ENCODE measurements at regions not wholly inside any gene's neighbourhood (a gene's known extent, or its start where the extent isn't known, plus 50 kb on each side); places are given as distances from the start of the nearest gene placed in this dataset.

DNA sequence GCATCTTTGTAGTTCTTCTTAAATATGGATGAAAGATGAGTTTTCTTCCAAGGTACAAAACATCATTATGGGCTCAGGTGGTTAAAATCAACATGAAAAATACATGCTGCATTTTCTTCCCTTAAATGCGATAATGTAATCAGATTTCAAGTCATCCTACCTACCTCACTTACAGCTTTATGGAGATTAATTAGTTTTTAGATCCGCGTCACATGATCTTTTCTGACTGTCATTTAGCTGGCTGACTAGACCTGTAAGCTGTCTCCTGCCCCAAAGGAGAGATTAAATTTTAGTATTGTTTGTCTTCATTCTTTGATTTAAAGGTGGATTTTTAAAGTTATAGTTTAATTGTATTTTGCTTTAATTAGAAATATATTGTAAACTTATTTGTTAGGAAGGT is 678.0 kb upstream of the ZEB2 start:
- FAIRE-seq: no peak

DNA sequence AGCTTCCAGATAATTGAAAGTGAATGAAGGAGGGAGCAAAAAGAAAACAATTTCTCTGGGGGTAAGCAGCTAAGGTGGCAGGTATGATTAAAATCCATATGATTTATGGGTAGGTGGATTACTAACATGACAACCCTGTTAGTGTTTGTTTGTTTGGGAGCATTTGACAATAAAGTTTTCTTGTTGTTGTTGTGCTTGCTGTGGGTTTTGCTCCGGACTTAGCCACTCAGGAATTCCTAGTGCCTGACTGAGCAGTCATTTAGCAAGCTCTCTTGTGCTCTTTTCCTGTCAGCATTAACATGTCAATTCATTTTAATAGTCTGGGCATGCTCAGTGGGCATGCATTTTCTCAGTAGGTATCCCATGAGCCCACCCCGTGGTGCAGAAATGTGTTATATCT is 674.8 kb upstream of the ZEB2 start:
- FAIRE-seq: no peak

DNA sequence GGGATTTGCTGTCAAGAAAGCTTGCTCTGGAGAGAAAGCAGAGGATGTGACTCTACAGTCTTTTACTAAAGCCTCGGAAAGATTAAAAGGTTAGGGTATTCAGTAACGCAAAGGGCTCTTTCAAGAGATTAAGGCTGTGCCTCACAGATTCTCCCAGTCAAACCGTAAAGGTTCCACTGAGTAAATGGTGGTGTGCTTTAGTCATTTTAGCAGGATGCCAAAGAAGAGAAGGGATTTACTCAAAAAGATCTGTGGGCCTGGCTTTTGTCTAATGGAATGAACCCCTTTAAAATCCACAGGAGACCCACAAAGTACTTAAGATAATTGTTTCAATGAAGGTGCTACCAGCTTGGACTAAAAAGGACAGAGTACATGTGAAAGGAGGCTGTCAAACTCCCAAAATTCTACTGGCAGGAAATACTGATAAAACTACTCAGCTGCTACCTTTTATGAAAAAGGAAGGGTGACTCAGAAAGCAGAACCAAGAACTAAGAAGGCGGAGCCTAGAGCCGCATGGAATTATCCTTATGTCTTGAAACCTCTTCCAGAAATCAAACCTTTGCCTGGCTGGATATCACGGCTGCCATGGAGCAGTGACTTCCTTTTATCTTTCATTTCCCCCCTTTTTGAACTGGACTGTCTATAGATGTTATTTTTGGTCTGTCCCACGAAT is 670.2 kb upstream of the ZEB2 start:
- no peak for FAIRE-seq

DNA sequence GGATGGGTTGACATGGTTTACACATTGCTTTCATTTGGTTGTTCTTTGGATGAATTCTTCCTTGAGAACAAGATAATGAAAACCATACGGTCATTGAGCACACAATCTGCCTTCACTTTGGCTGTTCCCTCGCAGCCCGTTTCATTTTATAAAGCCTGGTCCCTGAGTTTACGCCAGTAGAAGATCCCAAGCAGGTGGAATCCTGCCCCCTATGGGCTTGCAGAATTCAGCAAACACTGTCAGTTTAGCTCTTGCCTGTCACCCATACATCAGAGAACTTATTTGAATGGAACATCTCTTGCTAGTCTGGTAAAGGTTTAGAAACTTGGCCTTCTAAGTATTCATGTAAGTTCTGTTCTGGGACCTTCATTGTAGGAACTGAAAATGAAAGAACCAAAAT is 666.4 kb upstream of the ZEB2 start:
- FAIRE-seq: no peak

DNA sequence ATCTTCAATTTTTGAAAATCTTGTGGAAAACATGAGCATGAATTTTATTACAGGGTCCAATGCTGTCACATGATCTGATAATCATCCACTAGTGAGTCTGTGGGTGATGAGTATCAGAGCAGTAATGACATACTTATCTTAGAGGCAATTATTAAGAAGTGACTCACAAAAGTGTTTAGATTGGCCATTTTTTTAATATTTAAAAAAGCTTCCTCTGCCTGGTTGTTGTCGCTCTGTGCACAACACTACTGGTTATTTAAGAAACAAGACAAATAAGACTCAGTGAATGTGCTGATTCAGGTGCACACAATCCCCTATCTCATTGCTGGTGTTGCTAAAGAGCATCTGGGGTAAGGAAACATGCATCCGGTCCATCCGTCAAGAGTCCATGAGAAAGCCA is 665.8 kb upstream of the ZEB2 start:
- FAIRE-seq: no peak

DNA sequence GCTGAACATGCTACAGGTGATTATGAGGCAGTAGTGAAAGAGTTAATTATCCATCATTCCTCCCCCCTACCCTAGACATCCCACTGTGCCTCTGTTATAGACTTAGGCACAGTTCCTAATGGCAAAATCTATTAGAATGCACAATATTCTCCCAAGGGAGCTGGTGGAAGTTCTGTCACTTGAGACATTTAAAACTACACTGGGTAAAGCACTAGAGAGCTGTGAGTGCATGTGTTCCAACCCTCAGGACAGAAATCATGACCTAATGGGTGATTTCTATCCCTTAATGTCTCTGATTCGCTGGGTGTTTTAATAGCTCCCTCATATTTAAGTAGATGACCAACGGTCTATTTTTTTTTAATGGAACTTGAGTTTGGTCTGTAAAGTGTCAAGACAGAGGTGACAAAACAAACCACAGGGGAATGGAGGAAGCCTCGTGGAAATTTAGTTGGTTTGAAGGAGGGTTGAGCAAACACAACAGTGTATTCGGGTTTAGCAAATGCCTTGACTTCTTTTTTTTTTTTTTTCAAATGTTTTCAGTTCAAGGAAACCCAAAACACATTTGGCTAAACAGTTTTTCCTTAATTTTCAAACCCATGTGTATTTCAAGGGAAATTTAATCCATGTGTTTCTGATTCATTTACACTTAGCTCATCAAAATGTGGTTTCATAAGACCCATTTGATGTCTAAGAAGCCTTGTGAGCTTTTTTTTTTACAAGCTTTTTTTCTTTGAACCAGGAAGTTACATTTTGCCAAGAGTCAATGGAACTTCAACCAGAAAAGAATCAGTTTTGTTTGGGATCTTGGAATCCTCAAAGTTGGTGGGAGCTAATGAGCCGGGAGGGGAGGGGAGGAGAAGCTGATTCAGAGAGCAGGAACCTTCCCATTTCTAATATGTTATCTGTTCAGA is 665.1 kb upstream of the ZEB2 start:
- FAIRE-seq: no peak

DNA sequence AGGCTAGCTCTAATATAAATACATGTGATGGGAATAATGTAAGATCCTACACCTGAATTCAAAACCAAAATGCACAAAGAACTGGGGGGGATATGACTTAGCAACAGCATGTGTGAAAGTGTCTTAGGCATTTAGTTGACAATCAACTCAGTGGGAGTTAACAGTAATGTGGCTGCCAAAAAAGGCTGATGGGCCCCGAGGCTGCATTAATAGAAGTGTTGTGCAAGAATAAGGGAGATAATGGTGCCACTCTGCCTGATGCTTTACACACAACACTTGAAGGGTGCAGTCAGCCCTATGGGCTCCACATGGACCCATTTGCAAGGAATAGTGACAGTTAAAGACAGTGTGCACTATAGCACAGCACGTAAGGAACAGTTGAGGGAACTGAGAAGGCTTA is 649.4 kb upstream of the ZEB2 start:
- FAIRE-seq: no peak

DNA sequence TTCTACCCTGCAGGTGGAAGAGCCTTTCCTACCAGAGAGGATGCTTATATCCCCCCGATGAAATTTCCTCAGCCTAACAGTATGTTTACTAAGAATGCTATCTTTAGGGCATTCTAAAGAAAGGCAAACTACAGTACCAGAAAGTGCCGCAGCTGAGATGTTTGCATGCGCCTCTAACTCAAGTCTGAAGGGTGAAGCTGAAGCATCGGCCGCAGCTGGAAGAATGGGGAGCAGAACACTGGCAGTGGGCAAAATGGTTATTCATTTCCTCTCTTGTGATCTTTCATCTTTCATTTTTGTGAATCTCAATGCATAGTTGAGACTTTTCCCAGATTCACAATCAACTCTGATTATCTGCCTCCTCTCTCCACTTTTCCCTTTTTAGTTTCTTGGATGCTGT is 648.2 kb upstream of the ZEB2 start:
- no peak for FAIRE-seq

DNA sequence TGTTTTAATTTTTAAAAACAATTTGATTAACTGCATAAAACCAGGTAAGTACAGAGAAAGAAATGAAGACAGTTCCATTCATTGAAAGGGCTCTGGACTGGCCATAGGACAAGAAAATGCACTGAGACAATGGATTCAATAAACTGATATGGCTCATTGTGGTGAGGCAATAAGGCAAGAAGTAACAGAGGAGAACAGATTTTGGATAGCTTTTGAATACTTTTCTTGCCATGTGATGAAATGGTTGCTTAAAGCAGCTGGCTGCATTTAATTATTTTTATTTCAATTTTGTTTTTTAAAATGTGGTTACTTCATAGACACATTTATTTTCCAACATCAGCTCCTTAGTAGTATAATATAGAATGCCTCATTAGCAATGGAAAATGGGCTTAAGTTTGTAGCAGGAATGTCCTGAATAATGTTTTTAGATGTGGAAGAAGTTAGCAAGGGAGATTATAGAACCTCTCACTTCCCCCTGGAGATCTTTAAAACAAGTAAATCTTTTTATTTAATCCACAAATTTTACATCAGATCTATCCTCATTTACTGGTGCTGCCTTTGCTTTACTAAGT is 646.9 kb upstream of the ZEB2 start:
- FAIRE-seq: no peak

DNA sequence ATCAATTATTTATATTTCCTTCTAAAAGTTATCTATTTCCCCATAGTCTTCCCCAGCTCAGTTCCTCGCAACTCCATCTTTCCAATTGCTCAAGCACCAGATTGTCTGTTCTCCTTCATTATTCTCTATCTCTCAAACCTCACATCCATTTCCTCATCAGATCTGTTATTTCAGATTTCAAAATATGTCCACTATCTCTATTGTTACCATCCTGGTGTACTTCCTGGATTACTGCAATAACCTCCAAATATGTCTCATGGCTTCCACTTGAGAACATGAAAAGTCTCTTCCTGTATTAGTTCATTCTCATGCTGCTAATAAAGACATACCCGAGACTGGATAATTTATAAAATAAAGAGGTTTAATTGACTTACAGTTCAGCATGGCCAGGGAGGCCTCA is 641.7 kb upstream of the ZEB2 start:
- no peak for FAIRE-seq

DNA sequence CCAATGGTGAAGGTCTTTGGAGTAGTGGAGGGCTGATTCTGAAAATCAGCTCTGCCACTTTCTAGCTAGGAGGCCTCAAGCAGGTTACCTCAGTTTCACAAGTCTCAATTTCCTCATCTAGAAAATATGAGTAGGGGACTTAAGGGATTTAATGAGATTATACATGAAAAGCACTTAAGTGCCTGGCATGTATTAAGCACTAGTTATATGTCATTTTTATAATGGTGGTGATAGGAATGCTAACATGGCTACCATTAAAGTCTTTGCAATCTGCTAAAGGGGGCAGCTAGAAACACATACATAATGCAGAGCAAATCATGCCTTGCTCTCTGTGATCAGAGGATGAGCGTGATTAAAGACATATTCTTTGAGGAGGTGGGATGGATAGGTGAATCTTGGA is 640.9 kb upstream of the ZEB2 start:
- FAIRE-seq: no peak

DNA sequence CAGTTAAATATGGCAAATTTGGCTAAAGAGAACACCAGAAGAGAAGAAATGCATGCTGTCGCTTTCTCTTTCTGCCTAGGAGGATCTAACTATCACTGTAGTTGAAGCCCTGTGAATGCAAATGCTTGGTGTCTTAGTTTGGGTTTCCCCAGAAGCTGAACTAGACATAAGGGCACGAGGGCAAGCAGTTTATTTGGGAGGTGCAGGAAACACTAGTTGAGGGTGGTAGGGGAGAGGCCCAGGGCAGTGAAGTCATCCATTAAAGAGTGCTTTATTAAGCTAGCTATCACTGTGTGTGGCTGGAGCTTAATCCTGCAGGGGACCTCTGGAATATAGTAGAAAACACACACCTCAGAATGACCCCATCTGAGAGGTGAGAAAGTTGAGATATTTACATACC is 639.8 kb upstream of the ZEB2 start:
- FAIRE-seq: no peak

DNA sequence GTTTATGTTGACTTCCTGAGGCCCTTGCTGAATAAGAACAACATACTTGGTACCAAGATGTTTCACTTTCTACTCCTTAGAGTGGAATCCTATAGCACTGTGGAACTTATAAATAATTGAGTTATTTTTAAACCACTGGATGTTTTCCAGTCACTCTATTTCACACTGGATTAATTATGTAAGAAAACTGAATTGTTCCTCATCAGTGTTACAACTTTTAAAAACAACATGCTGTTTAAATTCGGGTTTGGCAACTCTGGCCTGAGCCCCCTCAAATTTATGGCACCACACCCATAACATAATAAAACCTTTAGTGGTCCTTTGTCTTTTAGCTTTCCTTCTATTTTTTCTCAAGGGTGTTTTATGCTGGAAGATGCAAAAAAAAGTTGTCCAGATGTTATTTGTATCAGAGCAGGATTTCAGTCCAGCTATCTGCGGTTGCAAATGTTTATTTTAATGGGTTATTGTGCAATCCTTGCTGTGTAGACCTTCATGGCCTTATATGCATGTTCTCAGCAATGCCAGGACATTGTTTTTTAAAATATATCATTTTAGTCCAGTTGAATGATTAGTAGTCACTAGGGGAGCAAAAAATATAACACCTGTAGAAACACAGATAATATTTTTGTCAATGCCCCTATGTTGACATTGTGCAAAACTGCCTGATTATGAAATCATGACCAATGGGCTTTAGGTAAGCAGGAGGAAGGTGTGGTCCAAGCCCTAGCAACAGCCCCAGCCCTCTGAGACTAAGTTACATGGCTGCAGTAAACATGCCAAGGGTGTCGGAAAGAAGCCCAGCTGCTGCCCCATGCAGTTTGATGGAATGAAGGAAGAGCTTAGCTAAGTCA is 638.0 kb upstream of the ZEB2 start:
- FAIRE-seq: no peak

DNA sequence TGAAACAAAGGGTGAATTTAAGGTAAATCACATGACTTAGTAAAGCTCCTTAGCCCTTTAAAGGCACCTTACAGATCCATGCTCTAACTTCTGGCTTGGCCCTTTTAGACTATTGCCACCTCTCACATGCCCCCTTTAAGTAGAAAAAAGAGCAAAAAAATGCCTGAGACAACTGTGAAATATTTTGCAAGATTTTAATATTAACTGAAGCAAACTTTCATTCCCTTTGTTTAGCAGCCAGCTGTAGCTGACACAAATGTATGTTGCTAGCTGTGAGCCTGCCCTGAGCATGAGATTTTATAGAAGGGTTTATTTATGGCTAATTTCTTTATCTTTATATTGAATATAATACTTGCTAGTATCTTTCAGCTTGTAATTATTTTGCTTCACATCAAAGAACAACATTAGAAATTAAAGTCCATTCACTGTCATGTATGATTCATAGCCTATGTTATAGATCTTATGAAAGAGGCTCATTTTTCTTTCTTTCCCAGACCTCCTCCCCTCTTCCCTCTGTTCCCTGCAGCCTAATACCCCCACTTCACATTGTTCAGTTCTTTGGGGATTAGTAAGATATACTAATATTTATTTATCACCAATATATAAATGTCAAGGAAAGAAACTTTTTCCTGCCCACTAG is 637.2 kb upstream of the ZEB2 start:
- no peak for FAIRE-seq

DNA sequence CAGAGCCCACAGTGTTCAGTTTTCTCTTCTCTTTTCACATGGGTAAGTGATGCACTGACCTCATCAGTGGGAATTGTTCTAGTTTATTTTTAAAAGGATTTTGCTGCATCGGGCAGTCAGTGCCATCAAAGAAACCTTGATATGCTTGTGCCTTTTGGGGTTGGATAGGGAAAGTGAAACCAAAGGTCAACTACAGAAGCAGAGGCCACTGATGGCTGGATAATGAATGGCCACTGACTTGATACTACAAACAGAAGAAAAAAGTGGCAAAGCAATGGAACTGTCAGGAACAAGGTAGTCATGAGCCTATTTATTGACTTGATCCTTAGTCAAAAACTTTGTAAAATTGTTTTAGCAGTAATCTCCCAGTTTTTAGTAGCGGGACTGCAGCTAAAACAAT is 636.3 kb upstream of the ZEB2 start:
- no peak for FAIRE-seq

DNA sequence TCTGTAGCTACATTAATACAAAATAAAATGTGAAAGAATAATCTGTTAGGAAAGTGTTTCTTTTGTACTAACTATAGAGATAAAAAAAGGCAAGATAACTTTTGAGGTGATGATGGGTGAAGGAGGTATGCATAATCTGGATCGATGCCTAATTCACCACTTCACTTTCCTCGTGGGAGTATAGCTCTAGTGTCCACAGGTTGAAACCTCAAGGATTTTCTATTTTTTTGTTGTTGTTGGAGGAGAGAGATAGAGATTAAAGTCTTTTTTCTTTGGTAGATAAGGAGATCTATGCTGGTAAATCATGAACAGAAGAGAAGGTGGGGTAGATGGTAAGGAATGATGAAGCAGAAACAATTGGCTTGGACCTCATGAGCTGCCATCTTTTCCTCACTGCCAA is 635.3 kb upstream of the ZEB2 start:
- FAIRE-seq: no peak

DNA sequence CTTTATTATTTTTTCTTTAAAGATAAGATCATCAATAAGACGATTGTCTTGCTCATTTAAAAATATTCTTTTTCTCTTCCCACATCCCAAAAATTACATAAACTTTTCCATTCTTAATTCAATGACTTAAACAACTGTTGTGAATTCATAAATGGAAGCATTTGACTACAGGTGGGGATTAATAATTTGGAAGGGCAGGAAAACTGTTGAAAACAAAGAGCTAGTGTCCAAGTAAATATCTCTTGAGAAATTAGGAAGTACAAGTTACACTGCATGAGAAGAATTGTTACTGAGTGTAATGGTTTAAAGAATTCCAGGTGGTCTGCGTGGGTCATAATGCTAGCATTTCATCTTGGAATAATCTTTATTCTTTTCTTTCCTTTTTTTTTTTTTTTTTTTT is 634.8 kb upstream of the ZEB2 start:
- no peak for FAIRE-seq

DNA sequence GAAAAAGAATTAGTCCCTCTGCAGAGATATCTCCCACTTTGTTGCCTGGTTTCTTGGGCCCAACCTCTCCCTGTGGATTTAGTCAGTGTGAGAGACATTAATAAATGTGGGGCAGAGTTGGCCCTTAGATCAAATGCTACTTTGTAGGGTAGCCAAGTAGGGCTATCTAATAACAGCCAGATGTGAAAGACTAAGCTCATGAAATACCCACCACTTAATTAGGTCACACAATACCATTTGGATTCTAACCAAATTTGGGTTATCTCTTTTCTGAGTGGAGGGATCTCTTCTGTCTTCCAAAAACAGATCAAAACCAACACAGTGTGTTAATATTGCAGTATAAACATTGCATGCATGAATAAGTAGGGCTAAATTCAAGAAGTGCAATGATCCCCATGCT is 626.8 kb upstream of the ZEB2 start:
- FAIRE-seq: no peak

DNA sequence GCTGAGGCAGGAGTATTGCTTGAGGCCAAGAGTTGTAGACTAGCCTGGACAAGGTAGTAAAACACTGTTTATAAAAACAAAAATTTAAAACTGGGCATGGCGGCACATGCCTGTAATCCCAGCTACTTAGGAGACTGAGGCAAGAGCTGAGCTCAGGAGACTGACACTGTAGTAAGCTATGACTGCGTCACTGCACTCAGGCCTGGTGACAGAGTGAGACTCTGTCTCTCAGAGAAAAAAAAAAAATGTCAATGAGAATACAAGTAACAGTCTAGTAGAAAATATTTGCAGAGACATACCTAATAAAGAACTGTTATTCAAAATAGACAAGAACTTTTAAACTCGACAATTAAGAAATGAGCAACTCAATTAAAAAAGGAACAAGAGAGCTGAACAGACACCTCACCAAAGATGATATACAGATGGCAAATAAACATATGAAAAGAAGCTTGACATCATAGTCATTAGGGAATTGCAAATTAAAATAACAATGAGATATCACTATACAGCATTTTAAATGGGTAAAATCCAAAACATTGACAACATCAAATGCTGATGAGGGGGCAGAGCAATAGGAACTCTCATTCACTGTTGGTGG is 624.3 kb upstream of the ZEB2 start:
- FAIRE-seq: no peak

DNA sequence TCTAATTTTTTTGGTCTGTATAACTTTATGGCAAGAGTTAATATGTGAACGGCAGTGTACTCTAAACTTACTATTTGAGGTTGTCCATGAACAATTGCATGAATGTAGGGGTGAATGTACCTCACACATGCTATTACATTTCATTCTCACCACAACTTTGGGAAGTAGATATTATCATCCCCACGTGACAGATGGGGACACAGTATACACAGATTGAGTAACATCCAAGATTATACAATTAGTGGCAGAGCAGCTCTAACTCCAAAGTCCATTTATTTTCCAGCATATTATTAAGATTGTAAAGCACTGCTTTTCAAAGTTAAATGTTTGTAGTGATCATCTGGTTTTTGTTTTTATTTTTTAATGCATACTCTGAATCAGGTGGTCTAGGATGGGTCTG is 622.1 kb upstream of the ZEB2 start:
- no peak for FAIRE-seq

DNA sequence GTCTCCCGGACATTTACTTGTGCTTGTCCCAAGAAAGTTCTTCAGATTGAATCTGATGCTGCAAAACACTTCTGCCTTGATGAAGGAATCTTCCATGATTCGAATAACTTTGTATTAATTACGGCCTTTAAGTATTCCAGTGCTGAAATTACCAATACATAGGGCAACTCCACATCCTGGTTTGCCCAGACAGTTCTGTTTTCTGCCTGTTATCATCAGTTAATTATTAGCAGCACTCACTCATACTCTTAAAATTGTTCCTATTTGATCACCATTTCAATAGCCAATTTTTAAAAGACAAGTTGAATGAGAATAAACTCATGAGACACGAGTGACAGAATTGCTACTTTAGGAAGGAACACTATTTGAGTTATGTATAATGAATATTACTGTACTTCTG is 620.7 kb upstream of the ZEB2 start:
- FAIRE-seq: no peak

DNA sequence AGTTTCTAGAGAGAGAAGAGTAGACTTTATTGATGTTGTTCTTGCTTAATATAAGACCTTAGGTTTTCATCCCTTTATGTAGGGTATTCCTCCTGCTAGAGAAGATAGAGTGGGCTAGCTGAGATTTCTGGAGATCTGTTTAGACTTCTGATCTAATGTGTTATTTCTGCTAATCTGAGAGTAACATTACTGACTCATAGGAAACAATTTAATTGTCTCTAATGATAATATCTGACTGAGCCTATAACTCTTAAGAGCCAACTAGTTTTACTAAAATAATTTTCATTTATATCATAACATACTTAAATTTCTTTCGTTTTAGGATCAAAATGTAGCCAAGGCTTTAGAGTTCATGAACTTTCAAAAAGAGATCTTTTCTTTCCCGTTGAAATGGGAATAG is 618.7 kb upstream of the ZEB2 start:
- FAIRE-seq: no peak

Measured in TTC549 (cell line).